ENCODE measurements at regions not wholly inside any gene's neighbourhood (a gene's known extent, or its start where the extent isn't known, plus 50 kb on each side); places are given as distances from the start of the nearest gene placed in this dataset.

DNA sequence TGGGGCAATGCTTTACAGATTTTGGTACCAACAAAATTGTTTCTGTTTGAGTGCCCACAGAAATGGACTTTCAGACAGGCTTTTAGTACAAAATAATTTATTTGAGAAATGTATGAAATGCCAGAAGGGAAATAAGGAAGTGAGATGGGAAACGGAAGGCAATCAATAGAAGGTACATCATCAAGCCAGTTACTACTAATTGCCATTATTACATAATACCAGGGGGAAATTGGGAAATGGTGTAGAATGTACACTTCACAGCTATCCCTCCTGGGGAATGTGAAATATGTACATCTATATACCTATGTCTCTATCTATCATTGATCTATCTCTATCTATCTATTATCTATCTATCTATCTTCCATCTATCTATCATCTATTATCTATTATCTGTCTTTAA, 264.6 kb upstream of the B3GALT2 start:
- TF ChIP-seq, protein P1, sequence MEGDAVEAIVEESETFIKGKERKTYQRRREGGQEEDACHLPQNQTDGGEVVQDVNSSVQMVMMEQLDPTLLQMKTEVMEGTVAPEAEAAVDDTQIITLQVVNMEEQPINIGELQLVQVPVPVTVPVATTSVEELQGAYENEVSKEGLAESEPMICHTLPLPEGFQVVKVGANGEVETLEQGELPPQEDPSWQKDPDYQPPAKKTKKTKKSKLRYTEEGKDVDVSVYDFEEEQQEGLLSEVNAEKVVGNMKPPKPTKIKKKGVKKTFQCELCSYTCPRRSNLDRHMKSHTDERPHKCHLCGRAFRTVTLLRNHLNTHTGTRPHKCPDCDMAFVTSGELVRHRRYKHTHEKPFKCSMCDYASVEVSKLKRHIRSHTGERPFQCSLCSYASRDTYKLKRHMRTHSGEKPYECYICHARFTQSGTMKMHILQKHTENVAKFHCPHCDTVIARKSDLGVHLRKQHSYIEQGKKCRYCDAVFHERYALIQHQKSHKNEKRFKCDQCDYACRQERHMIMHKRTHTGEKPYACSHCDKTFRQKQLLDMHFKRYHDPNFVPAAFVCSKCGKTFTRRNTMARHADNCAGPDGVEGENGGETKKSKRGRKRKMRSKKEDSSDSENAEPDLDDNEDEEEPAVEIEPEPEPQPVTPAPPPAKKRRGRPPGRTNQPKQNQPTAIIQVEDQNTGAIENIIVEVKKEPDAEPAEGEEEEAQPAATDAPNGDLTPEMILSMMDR (IDR thresholded peaks at IDR 0.05), result no peak
- TF ChIP-seq EP300 (IDR thresholded peaks at IDR 0.05) (no peak), POLR2A (IDR thresholded peaks at IDR 0.05) (no peak)
